GM18505 (cell line): ENCODE measurements at regions not wholly inside any gene's neighbourhood (a gene's known extent, or its start where the extent isn't known, plus 50 kb on each side); places are given as distances from the start of the nearest gene placed in this dataset.
"Not testable (repeated sequence)": the region's sequence is repeated elsewhere in the genome, so short reads cannot be mapped to it uniquely, and the experiment has no call there.

Experiments
- ATAC-seq: cut with Tn5 transposase; IDR thresholded peaks from one replicate; pipeline ENCODE4 v1.9.1; 2021; ENCODE audit not compliant: unreplicated experiment
- POLR2A ChIP-seq: IDR thresholded peaks from 4 replicates; pipeline ENCODE4 v1.6.1; 2011; ENCODE audit warnings: borderline replicate concordance; ENCODE audit not compliant: insufficient read depth, insufficient read length; ENCODE audit errors: extremely low read depth

- no peak for ATAC-seq
- no peak for TF ChIP-seq POLR2A
Observed at GRCh38 chr12:17878714-17879113, 211.3 kb downstream of the RERGL start.

- no peak for TF ChIP-seq POLR2A
- no peak for ATAC-seq
Observed at GRCh38 chr12:17875230-17875629, 214.8 kb downstream of the RERGL start.

GRCh38 chr12:17866802-17867201 lies 223.2 kb downstream of the RERGL start:
- no peak for ATAC-seq
- TF ChIP-seq POLR2A = no peak

- ATAC-seq = not testable (repeated sequence)
Observed at GRCh38 chr12:17855548-17855947, 234.4 kb downstream of the RERGL start.

GRCh38 chr12:17853054-17853453 lies 236.9 kb downstream of the RERGL start:
- ATAC-seq = no peak
- no peak for TF ChIP-seq POLR2A

GRCh38 chr12:17841496-17841895 lies 248.5 kb downstream of the RERGL start:
- no peak for ATAC-seq
- TF ChIP-seq POLR2A = no peak

- no peak for TF ChIP-seq POLR2A
Observed at GRCh38 chr12:17829813-17830212, 260.2 kb downstream of the RERGL start.

GRCh38 chr12:17818931-17819330 lies 271.1 kb downstream of the RERGL start:
- ATAC-seq = no peak
- no peak for TF ChIP-seq POLR2A

More at GRCh38 chr12:17829813-17830212, 260.2 kb downstream of the RERGL start:
- no peak for ATAC-seq

GRCh38 chr12:17810399-17810798 lies 279.6 kb downstream of the RERGL start:
- no peak for ATAC-seq
- TF ChIP-seq POLR2A = no peak

- no peak for TF ChIP-seq POLR2A
- no peak for ATAC-seq
Observed at GRCh38 chr12:17809206-17809605, 280.8 kb downstream of the RERGL start.

- ATAC-seq = no peak
Observed at GRCh38 chr12:17802657-17803641, 287.0 kb downstream of the RERGL start.

GRCh38 chr12:17793854-17794253 lies 296.1 kb downstream of the RERGL start:
- no peak for ATAC-seq
- TF ChIP-seq POLR2A = no peak

More at GRCh38 chr12:17802657-17803641, 287.0 kb downstream of the RERGL start:
- TF ChIP-seq POLR2A = no peak

GRCh38 chr12:17778242-17778641 lies 311.8 kb downstream of the RERGL start:
- ATAC-seq = no peak
- TF ChIP-seq POLR2A = no peak

- ATAC-seq = no peak
- TF ChIP-seq POLR2A = no peak
Observed at GRCh38 chr12:17763366-17763765, 326.6 kb downstream of the RERGL start.
